DND-41 (cell line): ENCODE measurements at regions not wholly inside any gene's neighbourhood (a gene's known extent, or its start where the extent isn't known, plus 50 kb on each side); places are given as distances from the start of the nearest gene placed in this dataset.

Experiments
- EZH2 ChIP-seq: IDR thresholded peaks from 3 replicates; pipeline ENCODE4 v1.6.1; 2012; ENCODE audit warnings: borderline replicate concordance, low read depth, mild to moderate bottlenecking, moderate library complexity, low read length, inconsistent platforms; ENCODE audit not compliant: severe bottlenecking
- TF ChIP-seq, protein P1 (sequence below): IDR thresholded peaks from 2 replicates; pipeline ENCODE4 v1.5.1; 2012; ENCODE audit warnings: borderline replicate concordance, low read length, moderate library complexity, mild to moderate bottlenecking; ENCODE audit not compliant: poor library complexity, severe bottlenecking; ENCODE audit errors: extremely low read depth

DNA sequence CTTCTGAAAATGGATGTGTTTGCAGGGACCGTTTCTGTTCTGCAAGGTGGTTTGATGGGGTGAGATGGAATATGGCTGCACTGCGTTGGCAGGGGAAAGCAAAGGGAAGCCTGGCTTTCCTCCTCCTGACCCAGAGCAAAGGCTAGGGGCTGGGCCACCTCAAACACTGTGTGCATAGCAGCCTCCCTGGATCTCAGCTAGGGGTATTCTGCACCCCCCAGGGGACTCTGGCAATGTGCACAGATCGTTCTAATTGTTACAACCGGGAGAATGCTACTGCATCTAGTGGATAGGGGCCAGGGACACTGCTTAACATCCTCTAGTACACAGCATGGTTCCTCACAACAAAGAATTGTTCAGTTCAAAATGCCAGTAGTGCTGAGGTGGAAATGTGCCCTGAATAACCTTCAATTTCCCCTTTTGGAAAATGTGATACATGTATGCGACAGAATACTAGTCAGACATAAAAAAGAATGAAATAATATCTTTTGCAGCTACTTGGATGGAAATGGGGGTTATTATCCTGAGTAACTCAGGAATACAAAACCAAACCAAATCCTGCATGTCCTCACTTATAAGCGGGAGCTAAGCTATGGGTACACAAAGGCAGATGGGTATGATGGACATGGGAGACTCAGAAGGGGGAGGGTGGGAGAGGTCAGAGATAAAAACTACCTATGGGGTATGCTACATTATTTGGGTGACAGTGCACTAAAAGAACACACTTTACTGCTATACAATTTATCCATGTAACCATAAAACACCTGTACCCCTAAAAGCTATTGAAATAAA, 671.2 kb downstream of the UQCRFS1 start:
- no peak for TF ChIP-seq EZH2
- TF ChIP-seq, protein P1, sequence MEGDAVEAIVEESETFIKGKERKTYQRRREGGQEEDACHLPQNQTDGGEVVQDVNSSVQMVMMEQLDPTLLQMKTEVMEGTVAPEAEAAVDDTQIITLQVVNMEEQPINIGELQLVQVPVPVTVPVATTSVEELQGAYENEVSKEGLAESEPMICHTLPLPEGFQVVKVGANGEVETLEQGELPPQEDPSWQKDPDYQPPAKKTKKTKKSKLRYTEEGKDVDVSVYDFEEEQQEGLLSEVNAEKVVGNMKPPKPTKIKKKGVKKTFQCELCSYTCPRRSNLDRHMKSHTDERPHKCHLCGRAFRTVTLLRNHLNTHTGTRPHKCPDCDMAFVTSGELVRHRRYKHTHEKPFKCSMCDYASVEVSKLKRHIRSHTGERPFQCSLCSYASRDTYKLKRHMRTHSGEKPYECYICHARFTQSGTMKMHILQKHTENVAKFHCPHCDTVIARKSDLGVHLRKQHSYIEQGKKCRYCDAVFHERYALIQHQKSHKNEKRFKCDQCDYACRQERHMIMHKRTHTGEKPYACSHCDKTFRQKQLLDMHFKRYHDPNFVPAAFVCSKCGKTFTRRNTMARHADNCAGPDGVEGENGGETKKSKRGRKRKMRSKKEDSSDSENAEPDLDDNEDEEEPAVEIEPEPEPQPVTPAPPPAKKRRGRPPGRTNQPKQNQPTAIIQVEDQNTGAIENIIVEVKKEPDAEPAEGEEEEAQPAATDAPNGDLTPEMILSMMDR = no peak
